NOMO-1 treated with dmso at 0.1 percent for 144 hours (cell line): ENCODE measurements at regions not wholly inside any gene's neighbourhood (a gene's known extent, or its start where the extent isn't known, plus 50 kb on each side); places are given as distances from the start of the nearest gene placed in this dataset.

Source experiments
- DNase-seq: peaks from one replicate; lab custom pipeline; 2025; ENCODE audit not compliant: unreplicated experiment; lab: John Stamatoyannopoulos, UW

DNA sequence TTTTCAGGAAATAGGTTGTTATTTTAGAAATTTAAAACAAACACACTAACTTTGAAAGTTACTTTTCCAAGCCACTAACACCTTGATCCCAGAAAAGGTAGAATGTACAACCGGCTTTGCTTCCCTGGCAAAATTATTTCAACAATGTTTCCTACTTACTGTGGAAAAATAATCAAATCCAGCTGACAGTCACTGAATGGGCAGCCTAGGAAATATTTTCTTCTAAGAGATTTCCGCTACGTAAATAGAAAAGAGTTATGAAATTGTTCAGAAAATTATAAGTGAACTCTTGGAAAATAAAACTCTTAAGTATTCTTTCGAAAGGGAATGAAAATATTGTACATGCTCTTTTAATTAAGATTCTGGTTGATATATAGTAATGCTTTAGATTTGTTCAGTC, 195.7 kb downstream of the GASK1B start:
- DNase-seq = no peak

DNA sequence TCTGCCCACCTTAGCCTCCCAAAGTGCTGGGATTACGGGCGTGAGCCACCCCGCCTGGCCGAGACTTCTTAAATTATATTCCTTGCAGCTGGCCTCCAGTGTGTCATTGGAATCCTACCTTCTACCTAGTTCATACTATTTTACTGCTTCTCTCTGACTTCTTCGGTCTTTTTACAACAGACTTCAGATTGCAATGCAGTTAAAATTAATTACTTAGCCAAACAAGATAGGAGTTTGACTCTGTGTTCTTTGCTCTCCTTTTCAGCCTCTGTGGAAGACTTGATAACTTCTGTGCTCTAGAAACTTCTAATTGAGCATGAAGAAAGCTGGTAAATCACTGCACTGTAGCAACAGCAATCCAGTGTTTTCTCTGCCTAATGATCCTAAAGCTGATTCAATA, 199.5 kb downstream of the GASK1B start:
- DNase-seq = no peak

DNA sequence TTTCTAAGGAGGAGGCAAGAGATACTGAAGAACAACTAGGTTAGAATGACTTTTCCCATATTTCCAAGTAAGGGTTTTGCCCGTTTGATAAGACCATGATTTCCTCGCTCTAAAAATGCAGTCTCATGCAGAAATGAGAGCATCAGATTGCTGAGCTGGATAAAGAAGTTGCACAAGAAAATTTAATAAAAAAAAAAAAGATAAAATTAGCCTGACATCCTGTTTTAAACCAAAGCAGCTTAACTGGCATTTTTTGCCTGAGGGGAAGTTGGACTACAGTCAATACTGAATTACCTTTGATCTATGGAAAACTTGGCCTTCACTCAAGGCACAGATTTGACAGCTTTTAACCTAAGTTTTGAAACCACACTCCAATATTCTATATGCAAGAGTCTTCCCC, 208.4 kb downstream of the GASK1B start:
- no peak for DNase-seq

DNA sequence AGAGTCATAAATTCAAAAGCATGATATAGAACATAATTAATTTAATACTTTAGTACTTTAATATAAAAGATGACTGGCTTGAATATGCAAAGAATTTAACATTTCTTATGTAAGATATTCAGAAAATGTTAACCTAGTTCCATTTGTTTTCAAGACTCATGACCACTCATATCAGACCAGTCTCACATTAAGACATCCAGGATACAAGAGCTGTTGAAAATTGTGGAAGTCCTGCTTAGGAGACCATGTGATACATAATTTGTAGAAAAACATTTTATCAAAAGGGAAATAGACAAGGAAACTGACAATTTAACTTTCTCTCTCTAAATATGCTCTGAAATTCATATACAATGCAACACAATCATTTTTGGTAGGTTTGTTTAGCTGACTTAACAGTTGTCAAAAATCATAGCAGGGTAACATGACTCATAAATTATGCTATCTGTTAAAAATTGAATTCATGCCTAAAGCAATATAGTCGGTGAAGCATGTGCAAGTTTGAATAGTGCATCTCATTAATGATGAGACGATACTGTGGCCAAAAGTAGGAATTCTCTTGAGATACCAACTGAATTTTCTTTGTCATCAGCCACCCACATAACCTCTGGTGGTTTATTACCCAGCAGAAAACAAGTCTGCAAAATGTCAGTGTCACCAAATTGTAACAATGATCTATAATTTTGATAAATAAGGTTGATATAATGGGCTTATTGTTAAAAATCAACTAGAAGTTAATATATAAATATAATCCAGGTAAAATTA, 211.4 kb downstream of the GASK1B start:
- DNase-seq = no peak

DNA sequence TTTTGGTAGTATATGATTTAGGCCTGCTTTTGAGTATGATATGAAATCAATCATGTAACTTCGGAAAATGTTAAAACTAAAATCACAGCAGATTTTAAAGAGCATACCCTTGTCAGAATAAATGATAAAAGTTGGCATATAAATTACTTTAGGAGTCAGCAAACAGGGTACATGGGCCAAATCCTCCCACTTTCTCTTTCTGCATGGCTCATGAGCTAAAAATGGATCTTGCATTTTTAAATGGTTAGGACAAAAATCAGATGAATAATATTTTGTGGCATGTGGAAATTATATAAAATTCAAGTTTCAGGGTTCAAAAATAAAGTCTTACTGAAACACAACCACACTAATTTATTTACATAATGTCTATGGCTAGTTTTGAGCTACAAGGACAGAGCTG, 214.9 kb downstream of the GASK1B start:
- DNase-seq = no peak

DNA sequence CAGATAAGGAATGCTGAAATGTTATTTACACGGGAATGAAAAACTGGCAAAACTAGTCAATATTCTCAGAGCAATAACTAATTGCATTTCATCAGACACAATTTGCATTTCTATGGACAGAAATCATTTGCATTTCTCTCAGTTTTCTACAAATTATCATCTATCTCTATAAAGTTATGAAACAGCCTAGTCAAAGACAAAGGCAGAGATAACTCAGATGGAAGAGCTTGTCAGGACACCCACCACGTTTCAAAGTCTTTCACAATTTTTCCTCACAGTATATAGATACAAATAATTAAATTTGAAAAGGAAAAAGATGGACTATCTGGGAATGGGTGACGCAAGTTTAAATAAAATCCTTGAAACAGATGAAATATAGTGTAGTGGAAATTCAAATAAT, 230.8 kb downstream of the GASK1B start:
- no peak for DNase-seq

DNA sequence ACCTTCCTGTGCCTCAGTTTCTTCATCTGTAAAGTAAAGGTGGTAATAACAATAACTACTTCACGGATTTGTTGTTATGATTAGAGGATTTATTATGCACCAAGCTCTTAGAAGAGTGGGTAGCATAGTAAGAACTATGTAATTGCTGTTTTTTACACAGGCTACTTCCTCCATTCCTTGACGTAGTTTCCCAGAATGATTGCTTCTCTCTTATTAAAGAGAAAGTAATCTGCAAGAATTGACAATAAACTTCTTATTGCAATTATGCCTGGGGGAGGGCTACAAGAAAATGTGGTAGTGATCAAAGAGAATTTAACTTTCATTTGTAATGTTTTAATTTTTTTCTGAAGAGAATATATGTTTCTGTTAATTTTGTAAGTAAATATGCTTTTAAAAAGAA, 238.7 kb downstream of the GASK1B start:
- no peak for DNase-seq

DNA sequence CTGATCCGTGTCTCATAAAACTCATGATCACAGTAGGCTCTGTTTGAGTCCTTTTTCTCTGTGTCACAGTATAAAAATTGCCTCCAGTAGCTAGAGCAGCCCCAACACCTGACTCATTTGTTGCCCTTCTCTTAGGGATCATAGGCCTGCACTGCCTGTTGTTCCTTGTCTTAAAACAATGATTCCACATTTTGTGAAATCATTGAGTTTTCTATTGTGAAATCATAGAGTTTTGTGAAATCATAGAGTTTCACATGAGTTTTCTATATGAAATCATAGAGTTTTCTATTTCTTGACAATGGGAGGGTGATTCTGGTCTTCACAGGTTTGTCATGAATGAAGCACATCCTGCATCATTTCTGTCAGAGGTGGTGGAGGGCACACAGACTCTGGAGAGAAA, 239.9 kb downstream of the GASK1B start:
- no peak for DNase-seq

DNA sequence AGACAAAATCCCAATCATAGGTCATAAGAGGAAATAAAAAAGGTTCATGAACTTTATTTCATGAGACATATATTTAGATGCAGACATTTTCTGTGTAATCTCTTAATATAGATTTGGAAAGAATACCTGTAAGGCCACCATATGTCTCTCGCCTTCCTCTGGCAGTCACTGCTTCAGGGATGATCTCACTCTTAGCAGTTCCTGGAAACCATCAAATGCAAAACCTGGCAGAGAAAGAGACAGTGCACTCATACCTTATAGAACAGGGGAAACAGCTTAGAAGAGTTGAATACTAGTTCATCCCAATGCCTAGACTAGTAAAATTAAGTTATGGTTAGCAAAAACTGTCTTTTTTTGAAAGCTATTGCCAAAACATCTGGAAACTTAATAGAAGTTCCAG, 243.3 kb downstream of the GASK1B start:
- DNase-seq = no peak

DNA sequence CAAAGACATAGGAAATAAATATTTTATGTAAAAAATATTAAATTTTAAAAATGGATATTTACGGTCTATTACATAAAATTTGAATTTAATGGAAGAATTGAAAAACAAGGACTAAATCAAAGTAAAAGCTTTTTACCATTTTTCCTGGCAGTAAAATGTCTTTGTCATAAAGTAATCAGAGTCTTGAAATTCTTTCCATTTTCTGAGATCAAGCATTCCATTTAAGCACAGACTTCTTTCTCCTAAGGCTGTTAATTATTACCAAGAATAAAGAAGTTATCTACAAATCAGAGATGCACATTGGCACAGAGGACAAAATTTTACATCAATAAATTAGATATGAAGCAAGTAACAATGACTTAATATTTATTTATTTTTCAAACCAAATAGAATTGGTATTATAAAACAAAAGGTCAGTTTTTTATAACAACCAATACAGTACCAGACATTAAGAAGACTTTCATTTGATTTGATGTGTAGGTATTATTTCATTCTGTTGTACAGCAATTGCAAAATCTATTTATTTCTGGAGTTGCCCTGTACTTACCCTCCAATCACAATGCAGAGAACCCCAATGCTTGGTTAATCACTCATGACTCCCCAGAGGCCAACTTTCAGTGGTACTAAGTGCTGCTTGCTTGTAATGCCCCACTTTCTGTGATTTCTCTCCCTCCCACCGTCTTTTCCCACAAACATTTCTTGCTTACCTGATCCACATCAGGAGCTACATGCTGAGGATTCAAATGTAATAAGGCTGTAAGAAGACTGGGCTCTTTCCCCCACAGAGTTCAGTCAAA, 254.6 kb downstream of the GASK1B start:
- no peak for DNase-seq

DNA sequence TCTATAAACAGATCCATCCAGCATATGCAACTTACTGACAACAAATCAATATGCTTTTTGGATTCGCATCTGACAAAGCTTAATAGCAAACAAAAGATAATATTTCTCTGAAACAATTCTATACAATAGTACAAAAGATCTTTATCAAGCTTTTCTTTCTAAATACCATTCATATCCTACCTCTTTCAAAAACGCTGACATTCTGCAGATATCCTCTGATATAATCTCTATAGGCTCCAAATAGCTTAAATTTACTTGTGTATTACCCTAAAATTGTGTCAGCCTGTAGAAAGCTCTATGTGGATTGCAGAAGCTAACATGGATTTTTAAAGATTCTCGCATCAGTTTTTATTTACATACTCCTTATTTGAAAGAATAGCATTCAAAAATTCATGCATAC, 260.6 kb downstream of the GASK1B start:
- no peak for DNase-seq

DNA sequence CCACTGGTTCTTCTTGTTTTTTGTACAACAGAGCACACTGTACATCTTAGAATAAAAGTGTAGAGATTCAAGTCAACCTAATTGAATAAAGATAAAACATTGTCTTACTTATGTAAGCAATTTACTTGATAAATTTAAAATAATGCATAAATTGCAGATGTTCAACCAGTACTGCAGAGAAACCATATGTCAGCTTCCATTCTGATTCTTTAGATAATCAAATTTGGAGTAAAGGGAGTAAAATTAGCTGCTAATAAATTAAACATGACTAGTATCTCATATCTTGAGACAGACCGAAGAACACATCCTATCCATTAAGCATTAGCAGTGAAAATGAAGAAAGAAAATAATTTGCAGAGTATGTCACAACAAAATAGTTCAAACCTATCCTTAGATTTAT, 261.2 kb downstream of the GASK1B start:
- no peak for DNase-seq

DNA sequence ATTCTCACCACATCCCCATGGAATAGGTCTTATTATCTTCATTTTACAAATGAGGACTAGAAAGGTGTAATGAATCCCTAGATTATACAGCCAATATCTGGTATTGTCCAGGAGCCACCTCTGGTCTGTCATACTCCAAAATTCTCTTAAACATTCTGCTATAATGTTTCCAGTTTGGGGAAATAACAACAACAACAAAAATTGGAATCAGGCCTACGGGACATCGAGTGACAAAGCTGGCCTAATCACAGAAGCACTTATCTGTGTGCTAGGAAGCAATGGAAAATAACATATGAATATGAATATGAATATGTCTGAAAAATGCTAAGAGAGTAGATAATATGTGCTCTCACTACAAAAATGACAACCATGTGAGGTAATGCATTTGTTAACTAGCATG, 264.1 kb downstream of the GASK1B start:
- DNase-seq = no peak

DNA sequence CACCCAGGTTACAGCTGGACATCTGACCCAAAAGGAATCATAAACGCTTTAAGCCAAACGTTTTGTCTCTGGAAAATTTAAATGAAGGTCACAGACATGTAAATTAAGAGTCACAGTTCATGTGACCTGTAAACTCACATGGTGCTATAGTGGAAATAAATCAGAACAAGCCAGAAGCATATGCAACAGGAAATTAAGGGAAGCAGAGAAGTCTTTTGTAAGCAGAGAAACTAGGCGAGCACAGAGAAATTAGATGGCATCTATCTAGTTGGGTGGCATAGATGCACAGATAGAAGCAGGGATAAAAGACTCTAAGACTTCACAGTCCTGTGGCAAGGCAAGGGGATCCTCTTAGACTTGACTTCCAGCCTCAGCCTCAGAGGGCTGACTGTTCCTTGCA, 264.8 kb downstream of the GASK1B start:
- no peak for DNase-seq

DNA sequence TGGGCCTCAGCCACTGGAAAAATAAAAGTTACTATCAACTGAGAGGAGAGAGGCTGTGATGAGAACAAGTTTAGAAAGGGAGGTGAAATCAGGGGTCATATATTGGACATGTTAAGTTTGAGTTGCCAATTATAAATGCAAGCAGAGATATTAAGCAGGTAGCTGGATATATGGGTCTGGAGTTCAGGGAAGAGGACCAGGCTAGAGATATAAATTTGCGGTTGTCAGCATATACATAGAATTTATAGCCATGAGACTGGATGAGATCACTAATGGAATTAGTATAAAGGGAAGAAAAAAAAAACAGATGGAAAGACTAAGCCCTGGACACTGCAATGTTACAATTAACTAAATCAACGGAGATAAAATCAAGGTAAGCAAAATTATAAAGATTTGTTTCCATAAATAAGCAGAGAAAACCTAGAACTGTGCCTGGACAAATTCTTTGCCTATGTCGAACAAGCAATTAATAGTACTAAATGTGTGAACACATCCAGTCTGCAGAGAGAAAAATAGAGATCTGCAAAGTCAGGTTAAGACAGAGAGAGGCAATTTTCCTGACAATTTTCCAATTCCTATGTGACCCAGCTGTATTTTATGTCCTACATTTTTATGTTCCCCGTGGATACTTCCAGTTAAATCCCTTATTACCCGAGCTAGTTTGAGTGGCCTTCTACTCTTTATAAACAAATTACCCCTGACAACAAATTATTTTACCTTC, 265.4 kb downstream of the GASK1B start:
- DNase-seq = no peak

DNA sequence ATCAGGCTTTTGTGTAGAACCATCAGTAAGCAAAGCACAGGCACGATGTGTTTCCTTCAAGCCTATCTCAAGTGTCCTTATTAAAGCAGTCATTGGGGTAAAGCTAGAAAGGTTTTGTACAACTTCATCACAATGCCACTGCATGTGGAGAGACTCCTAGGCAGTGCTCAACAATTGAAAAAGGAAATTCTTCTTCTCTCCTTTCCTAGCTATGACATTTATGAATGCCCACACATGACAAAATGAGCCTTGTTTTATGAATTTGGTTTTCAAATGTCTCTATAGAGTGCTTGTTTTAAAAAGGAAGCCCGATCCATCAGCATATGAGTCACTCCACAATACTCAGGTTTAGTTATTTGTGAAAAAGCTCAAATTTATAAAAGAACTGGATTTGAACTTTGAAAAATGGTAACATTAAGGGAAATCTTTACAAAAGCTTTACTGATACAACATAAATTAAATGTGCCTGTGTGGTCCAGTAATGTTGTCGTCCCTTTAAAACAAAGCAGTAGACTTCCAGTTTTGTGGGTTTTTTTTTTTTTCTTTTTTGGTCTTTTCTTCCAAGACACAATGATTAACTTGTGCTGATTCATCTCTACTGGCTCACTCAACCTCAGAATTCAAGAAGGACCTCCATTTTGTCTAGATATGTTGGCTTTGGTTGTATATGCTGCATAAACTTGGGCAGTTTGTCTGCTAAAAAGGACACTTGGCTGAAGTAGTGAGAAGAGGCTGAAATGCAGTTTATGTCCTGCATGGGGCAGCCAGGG, 273.8 kb downstream of the GASK1B start:
- no peak for DNase-seq

DNA sequence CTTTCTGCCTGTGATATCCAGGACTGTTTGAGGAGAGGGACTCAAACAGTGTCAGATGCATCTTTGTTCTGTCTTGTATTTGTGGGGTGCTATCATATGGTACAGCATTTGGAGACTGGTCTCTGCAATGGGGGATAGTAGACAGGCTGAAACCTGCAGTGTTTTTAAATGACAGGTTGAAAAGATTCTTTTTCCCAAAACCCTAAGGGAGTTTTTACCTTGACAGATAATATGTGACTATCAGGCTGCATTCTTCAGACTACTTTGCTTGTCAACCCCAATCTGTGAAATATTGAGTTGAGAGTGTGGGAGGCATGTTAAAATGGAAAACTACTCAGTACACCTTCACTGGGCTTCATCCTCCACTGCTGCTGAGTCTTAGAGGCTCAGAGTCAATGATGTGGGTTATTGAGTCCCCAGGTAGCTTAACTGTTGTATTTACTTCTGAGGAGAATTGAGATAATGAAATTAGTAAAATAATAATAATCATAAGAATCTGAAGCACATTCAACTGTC, 274.9 kb downstream of the GASK1B start:
- DNase-seq = no peak

DNA sequence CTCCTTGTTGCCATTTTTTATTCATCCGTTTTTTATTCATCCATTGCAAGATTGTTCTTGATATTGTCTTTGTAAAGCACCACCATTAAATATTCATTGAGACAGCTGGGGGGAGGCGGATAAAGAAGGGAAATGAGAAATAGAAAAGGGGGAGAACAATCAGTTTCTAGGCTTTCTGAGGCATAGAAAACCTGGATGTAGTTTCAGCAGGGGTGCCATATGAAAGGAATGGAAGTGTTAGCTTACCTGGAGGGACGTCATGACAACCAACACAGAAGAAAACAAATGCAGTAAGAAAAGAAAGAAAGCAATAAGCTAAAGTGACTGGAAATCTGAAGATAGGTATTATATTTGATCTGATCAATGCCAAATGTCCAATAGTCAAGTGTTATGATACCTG, 276.1 kb downstream of the GASK1B start:
- no peak for DNase-seq

DNA sequence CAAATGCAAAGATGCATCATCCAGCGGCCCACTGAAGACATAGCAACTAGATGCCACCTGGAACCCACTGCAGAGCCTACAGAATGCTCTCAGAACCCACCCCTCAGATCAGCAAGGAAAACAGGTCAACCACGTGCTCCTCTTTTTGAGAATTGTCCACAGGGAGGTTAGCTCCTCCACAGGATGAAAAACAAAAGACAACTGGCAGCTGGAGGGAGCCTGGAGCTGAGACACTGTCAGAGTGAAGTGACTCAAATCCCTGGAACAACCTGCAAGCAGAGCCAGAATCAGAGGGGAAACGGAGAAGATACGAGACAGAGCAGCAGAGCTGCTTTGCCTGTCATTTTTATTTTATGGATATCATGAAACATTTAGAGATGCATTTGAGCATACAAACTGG, 277.6 kb downstream of the GASK1B start:
- no peak for DNase-seq

DNA sequence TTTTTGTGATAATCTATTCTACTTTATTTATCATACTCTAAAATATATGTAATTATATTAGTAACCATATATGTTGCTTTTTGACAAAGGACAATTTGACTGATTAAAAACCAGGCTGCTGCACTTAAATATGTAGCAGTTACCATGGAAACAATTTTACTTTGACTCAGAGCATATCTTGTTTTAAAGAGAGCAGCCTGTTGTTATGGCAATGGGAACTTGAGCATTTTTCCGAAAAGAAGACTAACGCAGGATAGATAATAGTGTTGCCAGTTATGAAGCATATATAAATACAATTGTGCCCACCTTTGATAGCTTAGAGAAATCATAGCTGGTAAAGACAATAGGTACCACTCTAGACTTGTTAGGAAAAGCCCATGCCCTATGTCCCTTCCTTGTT, 283.0 kb downstream of the GASK1B start:
- DNase-seq = no peak

DNA sequence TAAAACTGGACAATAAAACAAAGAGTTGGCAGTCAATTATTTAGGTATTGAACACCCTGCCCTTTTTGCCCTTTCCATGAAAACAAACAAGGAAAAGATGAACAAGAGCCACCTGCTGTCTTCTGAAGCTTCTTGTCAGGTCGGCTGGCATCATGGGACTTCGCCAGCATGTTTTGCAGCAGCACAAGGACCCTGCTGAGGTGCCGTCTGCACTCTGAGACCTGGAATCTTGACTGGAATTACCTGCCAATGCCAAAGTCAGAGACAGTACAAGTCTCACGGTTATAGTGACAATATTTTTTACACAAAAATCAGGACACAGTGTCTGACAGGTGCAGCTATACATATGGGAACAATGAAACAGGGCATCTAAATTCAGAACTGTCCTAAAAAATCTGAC, 284.5 kb downstream of the GASK1B start:
- no peak for DNase-seq
